Loucy (cell line): ENCODE measurements at regions not wholly inside any gene's neighbourhood (a gene's known extent, or its start where the extent isn't known, plus 50 kb on each side); places are given as distances from the start of the nearest gene placed in this dataset.

Source experiments
- H2AFZ ChIP-seq: fragments of 200-600 bp; sonication (generic); 2 replicates; pipeline ENCODE4 v1.6.0; 2016; ENCODE audit warnings: antibody characterized with exemption, mild to moderate bottlenecking, low read length, moderate library complexity
- H3F3A ChIP-seq: fragments of 200-600 bp; 2 replicates; pipeline ENCODE4 v1.6.0; 2016; ENCODE audit warnings: antibody characterized with exemption, low read depth, mild to moderate bottlenecking
- H3K27me3 ChIP-seq: fragments of 200-600 bp; sonication (generic); 2 replicates; pipeline ENCODE4 v1.6.1; 2014; ENCODE audit warnings: low read length, mild to moderate bottlenecking; ENCODE audit not compliant: insufficient read depth, poor library complexity, severe bottlenecking
- H3K36me3 ChIP-seq: fragments of 200-600 bp; sonication (generic); 2 replicates; pipeline ENCODE4 v1.6.1; 2016; ENCODE audit warnings: low read length; ENCODE audit not compliant: insufficient read depth
- H3K4me1 ChIP-seq: fragments of 200-600 bp; sonication (generic); 2 replicates; pipeline ENCODE4 v1.5.1; 2014; ENCODE audit warnings: low read length, mild to moderate bottlenecking; ENCODE audit not compliant: insufficient read depth, poor library complexity, severe bottlenecking
- H3K4me2 ChIP-seq: fragments of 200-600 bp; sonication (generic); 2 replicates; pipeline ENCODE4 v1.6.0; 2014; ENCODE audit warnings: antibody characterized with exemption, low read length, low read depth, mild to moderate bottlenecking; ENCODE audit not compliant: poor library complexity, severe bottlenecking
- H3K4me3 ChIP-seq: fragments of 200-600 bp; sonication (generic); 2 replicates; pipeline ENCODE4 v1.5.1; 2014; ENCODE audit warnings: low read length, mild to moderate bottlenecking, mixed read lengths; ENCODE audit not compliant: poor library complexity, severe bottlenecking
- H3K79me2 ChIP-seq: fragments of 200-600 bp; sonication (generic); 2 replicates; pipeline ENCODE4 v1.6.1; 2014; ENCODE audit warnings: low read length; ENCODE audit not compliant: insufficient read depth
- H3K9ac ChIP-seq: fragments of 200-600 bp; sonication (generic); 2 replicates; pipeline ENCODE4 v1.6.0; 2014; ENCODE audit warnings: mild to moderate bottlenecking, low read depth, low read length, moderate library complexity; ENCODE audit not compliant: poor library complexity, severe bottlenecking
- H3K9me2 ChIP-seq: fragments of 200-600 bp; sonication (generic); replicated peaks from 2 replicates; pipeline ENCODE4 v1.6.1; 2016; ENCODE audit warnings: low read depth, low read length, mixed read lengths
- H3K9me3 ChIP-seq: fragments of 200-600 bp; sonication (generic); 2 replicates; pipeline ENCODE4 v1.6.1; 2014; ENCODE audit warnings: mild to moderate bottlenecking, antibody characterized with exemption, low read length, low read depth; ENCODE audit not compliant: insufficient read depth
- H4K20me1 ChIP-seq: fragments of 200-600 bp; sonication (generic); 2 replicates; pipeline ENCODE4 v1.6.0; 2014; ENCODE audit warnings: antibody characterized with exemption, low read length, mild to moderate bottlenecking; ENCODE audit not compliant: insufficient read depth, poor library complexity, severe bottlenecking
- EZH2phosphoT487 ChIP-seq: fragments of 200-600 bp; IDR thresholded peaks from 2 replicates; pipeline ENCODE4 v1.6.1; 2018; ENCODE audit warnings: antibody characterized with exemption, mild to moderate bottlenecking, moderate library complexity, borderline replicate concordance
- TF ChIP-seq, protein P1 (sequence below): fragments of 200-600 bp; sonication (generic); conservative IDR thresholded peaks from 2 replicates; pipeline ENCODE4 v1.5.1; 2014; ENCODE audit warnings: mild to moderate bottlenecking, antibody characterized with exemption, low read length

DNA sequence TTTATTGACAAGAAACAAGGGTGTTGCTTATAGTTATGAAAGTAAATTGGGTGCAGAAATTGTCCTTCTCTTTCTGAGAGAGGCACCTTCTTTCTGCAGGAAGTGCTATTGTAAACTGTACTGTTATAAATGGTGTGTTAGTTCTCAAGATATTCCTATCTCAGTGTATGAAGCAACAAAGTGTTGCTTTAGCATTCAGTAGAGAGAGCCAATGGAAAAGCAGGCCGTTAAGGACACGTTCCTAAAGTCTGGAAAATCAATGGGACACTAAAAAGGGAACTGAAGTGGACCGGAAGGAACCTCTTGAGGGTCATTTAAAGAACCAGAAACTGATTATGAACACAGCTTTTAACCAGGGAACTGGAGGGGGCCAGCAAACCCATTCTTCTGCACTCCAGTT lies 510.0 kb upstream of the ZEB2 start:
- H3K36me3 ChIP-seq, result no peaks in the 10 kb centered on the region
- H3K4me2 ChIP-seq, result no peak overlapping the region
- H2AFZ ChIP-seq, result no peak overlapping the region
- H3K9ac ChIP-seq, result no peak overlapping the region
- no peak for TF ChIP-seq EZH2phosphoT487
- TF ChIP-seq, protein P1, sequence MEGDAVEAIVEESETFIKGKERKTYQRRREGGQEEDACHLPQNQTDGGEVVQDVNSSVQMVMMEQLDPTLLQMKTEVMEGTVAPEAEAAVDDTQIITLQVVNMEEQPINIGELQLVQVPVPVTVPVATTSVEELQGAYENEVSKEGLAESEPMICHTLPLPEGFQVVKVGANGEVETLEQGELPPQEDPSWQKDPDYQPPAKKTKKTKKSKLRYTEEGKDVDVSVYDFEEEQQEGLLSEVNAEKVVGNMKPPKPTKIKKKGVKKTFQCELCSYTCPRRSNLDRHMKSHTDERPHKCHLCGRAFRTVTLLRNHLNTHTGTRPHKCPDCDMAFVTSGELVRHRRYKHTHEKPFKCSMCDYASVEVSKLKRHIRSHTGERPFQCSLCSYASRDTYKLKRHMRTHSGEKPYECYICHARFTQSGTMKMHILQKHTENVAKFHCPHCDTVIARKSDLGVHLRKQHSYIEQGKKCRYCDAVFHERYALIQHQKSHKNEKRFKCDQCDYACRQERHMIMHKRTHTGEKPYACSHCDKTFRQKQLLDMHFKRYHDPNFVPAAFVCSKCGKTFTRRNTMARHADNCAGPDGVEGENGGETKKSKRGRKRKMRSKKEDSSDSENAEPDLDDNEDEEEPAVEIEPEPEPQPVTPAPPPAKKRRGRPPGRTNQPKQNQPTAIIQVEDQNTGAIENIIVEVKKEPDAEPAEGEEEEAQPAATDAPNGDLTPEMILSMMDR, result no peak
- no peaks in the 10 kb centered on the region for H3K79me2 ChIP-seq
- H3K9me2 ChIP-seq, result no peaks in the 10 kb centered on the region
- H3F3A ChIP-seq, result no peaks in the 10 kb centered on the region
- H3K4me3 ChIP-seq, result no peak overlapping the region
- H3K9me3 ChIP-seq, result no peaks in the 10 kb centered on the region
- H3K27me3 ChIP-seq, result no peaks in the 10 kb centered on the region
- H4K20me1 ChIP-seq, result no peaks in the 10 kb centered on the region
- H3K4me1 ChIP-seq, result no peaks in the 10 kb centered on the region

- Histone ChIP-seq H3K9me2 (no peaks in the 10 kb centered on the region), H2AFZ (no peak overlapping the region), H3K4me2 (no peak overlapping the region), H3K9ac (no peak overlapping the region), H3F3A (no peaks in the 10 kb centered on the region), H4K20me1 (no peaks in the 10 kb centered on the region), H3K79me2 (no peaks in the 10 kb centered on the region), H3K4me1 (no peaks in the 10 kb centered on the region), H3K27me3 (no peaks in the 10 kb centered on the region), H3K36me3 (no peaks in the 10 kb centered on the region), H3K4me3 (no peak overlapping the region), H3K9me3 (no peaks in the 10 kb centered on the region)
- TF ChIP-seq EZH2phosphoT487, result no peak
- TF ChIP-seq, protein P1, result no peak
These were observed 509.2 kb upstream of the ZEB2 start for GRCh38 chr2:145029081-145029480.

GRCh38 chr2:145028101-145028920 lies 508.4 kb upstream of the ZEB2 start:
- H3K36me3 ChIP-seq, result no peaks in the 10 kb centered on the region
- H3K4me1 ChIP-seq, result no peaks in the 10 kb centered on the region
- no peaks in the 10 kb centered on the region for H3K9me2 ChIP-seq
- H3K9me3 ChIP-seq, result no peaks in the 10 kb centered on the region
- no peaks in the 10 kb centered on the region for H3F3A ChIP-seq
- no peak overlapping the region for H3K4me2 ChIP-seq
- H3K4me3 ChIP-seq, result no peak overlapping the region
- no peaks in the 10 kb centered on the region for H3K27me3 ChIP-seq
- H4K20me1 ChIP-seq, result no peaks in the 10 kb centered on the region
- no peaks in the 10 kb centered on the region for H3K79me2 ChIP-seq
- TF ChIP-seq EZH2phosphoT487, result no peak
- TF ChIP-seq, protein P1, result no peak
- no peak overlapping the region for H2AFZ ChIP-seq
- no peak overlapping the region for H3K9ac ChIP-seq
